Endodermal cell (in vitro differentiated cells): ENCODE measurements at regions not wholly inside any gene's neighbourhood (a gene's known extent, or its start where the extent isn't known, plus 50 kb on each side); places are given as distances from the start of the nearest gene placed in this dataset.

Experiments used
- DNase-seq: peaks from one replicate; pipeline ENCODE4 v3.0.0-alpha.2; 2017
- H3K27ac ChIP-seq: 2 replicates; pipeline ENCODE4 v1.5.1; 2013; ENCODE audit warnings: mild to moderate bottlenecking, low read depth, low read length, moderate library complexity
- H3K27me3 ChIP-seq: 2 replicates; pipeline ENCODE4 v1.6.1; 2013; ENCODE audit warnings: mild to moderate bottlenecking, low read length, moderate library complexity; ENCODE audit not compliant: insufficient read depth, control insufficient read depth, poor library complexity, severe bottlenecking
- H3K36me3 ChIP-seq: 2 replicates; pipeline ENCODE4 v1.7.0; 2013; ENCODE audit warnings: mild to moderate bottlenecking, low read length, moderate library complexity; ENCODE audit not compliant: control insufficient read depth, insufficient read depth
- H3K4me1 ChIP-seq: one replicate; pipeline ENCODE4 v1.7.0; 2013; ENCODE audit warnings: low read length; ENCODE audit not compliant: control insufficient read depth, insufficient read depth
- H3K4me3 ChIP-seq: 2 replicates; pipeline ENCODE4 v1.5.1; 2013; ENCODE audit warnings: mild to moderate bottlenecking, low read length, moderate library complexity
- H3K9ac ChIP-seq: 2 replicates; pipeline ENCODE4 v1.6.1; 2013; ENCODE audit warnings: mild to moderate bottlenecking, low read length, moderate library complexity; ENCODE audit not compliant: poor library complexity, severe bottlenecking; ENCODE audit errors: extremely low read depth
- H3K9me3 ChIP-seq: 2 replicates; pipeline ENCODE4 v1.6.1; 2013; ENCODE audit warnings: mild to moderate bottlenecking, low read length, moderate library complexity; ENCODE audit not compliant: control insufficient read depth
- H3K27ac Mint-ChIP-seq: 2 replicates; pipeline ENCODE4 v1.8.0; 2020; ENCODE audit warnings: mixed read lengths
- H3K27me3 Mint-ChIP-seq: 2 replicates; pipeline ENCODE4 v1.8.0; 2021; ENCODE audit warnings: mild to moderate bottlenecking, mixed read lengths; ENCODE audit not compliant: insufficient read depth
- H3K36me3 Mint-ChIP-seq: 2 replicates; pipeline ENCODE4 v1.8.0; 2020; ENCODE audit warnings: low read depth, mixed read lengths
- H3K4me1 Mint-ChIP-seq: 2 replicates; pipeline ENCODE4 v1.8.0; 2020; ENCODE audit warnings: mixed read lengths
- H3K4me3 Mint-ChIP-seq: 2 replicates; pipeline ENCODE4 v1.8.0; 2020; ENCODE audit warnings: mild to moderate bottlenecking, moderate library complexity, mixed read lengths
- H3K9me3 Mint-ChIP-seq: 2 replicates; pipeline ENCODE4 v1.8.0; 2020; ENCODE audit warnings: mild to moderate bottlenecking, mixed read lengths
- WGBS, 2 experiments: methylation state at CpG; one replicate each; pipeline versions ENCODE4 v1.1.5 to v1.1.7; 2013; ENCODE audit warnings: missing lambda C conversion rate in 2 of 2, mixed read lengths in 1 of 2; ENCODE audit not compliant: insufficient coverage in 1 of 2, insufficient read length in 1 of 2; 5-methylcytosine and 5-hydroxymethylcytosine counted together
- TF ChIP-seq, protein P1 (sequence below): fragments of 200-600 bp; sonication (generic); conservative IDR thresholded peaks from 2 replicates; pipeline ENCODE4 v1.5.0; 2021; ENCODE audit warnings: antibody characterized with exemption, mild to moderate bottlenecking

DNA sequence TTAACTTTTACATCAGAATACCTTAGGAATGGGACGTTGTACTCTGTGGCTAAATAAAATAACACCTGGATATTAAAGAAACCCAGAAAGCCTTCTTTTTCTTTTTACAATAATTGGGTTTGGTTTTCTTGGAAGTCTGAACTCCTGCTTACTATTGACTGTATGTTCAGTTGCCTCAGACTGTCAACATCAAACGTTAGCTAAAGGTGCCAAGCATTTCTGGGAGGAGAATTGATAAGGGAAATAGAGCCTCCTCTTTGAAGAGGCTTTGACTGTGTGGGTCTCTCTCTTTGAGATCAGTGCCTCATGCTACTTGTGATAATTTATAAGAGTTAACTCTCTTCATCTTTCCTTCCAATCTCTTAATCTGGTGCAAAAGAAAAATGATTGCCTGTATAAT lies 224.7 kb upstream of the BMPER start:
- no peaks in the 10 kb centered on the region for H3K27me3 Mint-ChIP-seq
- Histone ChIP-seq H3K27me3 (no peaks in the 10 kb centered on the region), H3K9ac (no peak overlapping the region), H3K9me3 (peaks cover 16% of the 10 kb centered on the region), H3K36me3 (no peaks in the 10 kb centered on the region), H3K4me1 (no peaks in the 10 kb centered on the region), H3K27ac (no peak overlapping the region), H3K4me3 (no peak overlapping the region)
- H3K27ac Mint-ChIP-seq = no peak overlapping the region
- H3K4me1 Mint-ChIP-seq = peaks cover 2% of the 10 kb centered on the region
- no peak overlapping the region for H3K4me3 Mint-ChIP-seq
- no peaks in the 10 kb centered on the region for H3K36me3 Mint-ChIP-seq
- WGBS, 2 experiments = 94 to 100% methylated on average over 1 to 2 of the region's 2 CpGs
- peaks cover 7% of the 10 kb centered on the region for H3K9me3 Mint-ChIP-seq
- TF ChIP-seq, protein P1, sequence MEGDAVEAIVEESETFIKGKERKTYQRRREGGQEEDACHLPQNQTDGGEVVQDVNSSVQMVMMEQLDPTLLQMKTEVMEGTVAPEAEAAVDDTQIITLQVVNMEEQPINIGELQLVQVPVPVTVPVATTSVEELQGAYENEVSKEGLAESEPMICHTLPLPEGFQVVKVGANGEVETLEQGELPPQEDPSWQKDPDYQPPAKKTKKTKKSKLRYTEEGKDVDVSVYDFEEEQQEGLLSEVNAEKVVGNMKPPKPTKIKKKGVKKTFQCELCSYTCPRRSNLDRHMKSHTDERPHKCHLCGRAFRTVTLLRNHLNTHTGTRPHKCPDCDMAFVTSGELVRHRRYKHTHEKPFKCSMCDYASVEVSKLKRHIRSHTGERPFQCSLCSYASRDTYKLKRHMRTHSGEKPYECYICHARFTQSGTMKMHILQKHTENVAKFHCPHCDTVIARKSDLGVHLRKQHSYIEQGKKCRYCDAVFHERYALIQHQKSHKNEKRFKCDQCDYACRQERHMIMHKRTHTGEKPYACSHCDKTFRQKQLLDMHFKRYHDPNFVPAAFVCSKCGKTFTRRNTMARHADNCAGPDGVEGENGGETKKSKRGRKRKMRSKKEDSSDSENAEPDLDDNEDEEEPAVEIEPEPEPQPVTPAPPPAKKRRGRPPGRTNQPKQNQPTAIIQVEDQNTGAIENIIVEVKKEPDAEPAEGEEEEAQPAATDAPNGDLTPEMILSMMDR = no peak
- no peak for DNase-seq

DNA sequence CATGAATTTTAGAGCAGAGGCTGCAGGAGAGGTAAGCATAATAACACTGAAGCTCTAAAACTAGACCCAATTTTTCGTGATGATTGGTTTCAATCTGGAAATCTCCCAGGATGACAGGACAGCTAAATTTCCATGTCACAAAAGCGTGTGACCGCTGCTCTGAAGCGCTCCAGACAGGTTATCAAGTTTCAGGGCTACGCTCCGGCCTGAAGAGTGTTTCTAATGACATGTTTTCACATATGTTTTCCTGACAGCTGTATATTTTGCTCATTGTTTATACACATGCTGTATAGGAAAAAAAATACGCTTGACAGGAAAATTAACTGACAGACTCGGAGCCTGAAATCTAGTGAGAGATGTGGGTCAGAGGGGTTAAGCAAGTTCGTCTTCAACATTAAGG lies 219.8 kb upstream of the BMPER start:
- H3K27ac ChIP-seq = no peak overlapping the region
- TF ChIP-seq, protein P1 = no peak
- H3K4me1 ChIP-seq = no peaks in the 10 kb centered on the region
- H3K4me3 ChIP-seq = no peak overlapping the region
- Mint-ChIP-seq H3K9me3 (peaks cover 2% of the 10 kb centered on the region), H3K4me3 (no peak overlapping the region), H3K27ac (no peak overlapping the region), H3K27me3 (no peaks in the 10 kb centered on the region), H3K36me3 (no peaks in the 10 kb centered on the region), H3K4me1 (peaks cover 2% of the 10 kb centered on the region)
- WGBS, 2 experiments = 95% methylated on average over 9 of the region's 9 CpGs
- no peaks in the 10 kb centered on the region for H3K27me3 ChIP-seq
- H3K9me3 ChIP-seq = no peaks in the 10 kb centered on the region
- H3K9ac ChIP-seq = no peak overlapping the region
- H3K36me3 ChIP-seq = no peaks in the 10 kb centered on the region
- no peak for DNase-seq

DNA sequence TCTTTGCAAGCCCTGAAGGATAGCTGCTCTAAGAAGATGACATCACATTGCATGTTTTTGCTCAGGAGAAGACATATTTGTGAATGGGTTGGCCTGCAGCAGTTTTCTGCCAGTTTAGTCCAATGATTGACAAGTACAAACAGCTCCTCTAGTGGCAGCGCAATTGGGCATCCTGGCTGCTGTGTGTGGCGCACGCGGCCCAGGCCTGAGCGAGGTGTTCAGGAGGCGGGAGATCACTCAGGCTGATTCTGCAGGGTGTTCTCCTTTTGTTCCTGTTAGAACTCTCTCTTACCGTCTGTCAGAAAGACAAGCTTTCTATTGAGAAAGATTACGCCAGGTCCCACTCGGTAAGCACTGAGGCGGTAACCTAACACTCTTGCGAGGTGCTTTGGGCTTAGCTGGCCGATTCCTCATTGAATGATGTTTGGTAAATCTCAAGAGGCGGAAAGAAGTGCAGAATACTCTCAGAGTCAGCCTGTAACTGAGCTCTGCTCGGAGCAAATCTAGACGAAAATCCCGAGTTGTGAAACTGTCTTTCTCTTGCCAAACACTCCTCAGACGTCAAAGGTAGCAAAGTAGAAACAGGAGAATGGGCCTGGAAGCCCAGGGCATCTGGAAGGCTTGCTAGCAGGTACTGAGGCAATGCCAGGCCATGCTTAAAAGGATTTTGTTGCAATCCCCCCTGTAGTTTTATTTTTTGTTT lies 219.2 kb upstream of the BMPER start:
- no peaks in the 10 kb centered on the region for H3K36me3 Mint-ChIP-seq
- no peak overlapping the region for H3K9ac ChIP-seq
- H3K9me3 Mint-ChIP-seq = peaks cover 2% of the 10 kb centered on the region
- peak; percentile 63 for DNase-seq
- H3K9me3 ChIP-seq = no peaks in the 10 kb centered on the region
- no peak overlapping the region for H3K4me3 ChIP-seq
- WGBS, 2 experiments = 92 to 94% methylated on average over 15 to 17 of the region's 17 CpGs
- H3K27ac ChIP-seq = no peak overlapping the region
- H3K27me3 ChIP-seq = no peaks in the 10 kb centered on the region
- H3K4me3 Mint-ChIP-seq = no peak overlapping the region
- H3K4me1 Mint-ChIP-seq = no peaks in the 10 kb centered on the region
- no peaks in the 10 kb centered on the region for H3K36me3 ChIP-seq
- TF ChIP-seq, protein P1 = peak; percentile 47
- no peaks in the 10 kb centered on the region for H3K4me1 ChIP-seq
- H3K27me3 Mint-ChIP-seq = no peaks in the 10 kb centered on the region
- no peak overlapping the region for H3K27ac Mint-ChIP-seq
